PC-9 (cell line): ENCODE measurements at regions not wholly inside any gene's neighbourhood (a gene's known extent, or its start where the extent isn't known, plus 50 kb on each side); places are given as distances from the start of the nearest gene placed in this dataset.

Source experiments
- BruUV-seq: library from RNA; stranded (reverse); fragments of 400-500 nt; replicated peaks from 2 replicates; lab custom pipeline; 2021; lab: Mats Ljungman, UMichigan
- CTCF ChIA-PET: fragments of 300-600 bp; sonication (Branson Sonifier 250); formaldehyde crosslinking; loops from one replicate; lab custom pipeline; 2022; ENCODE audit warnings: antibody characterized with exemption; lab: Charles Lee
- POLR2A ChIA-PET: fragments of 300-600 bp; sonication (Branson Sonifier 250); formaldehyde crosslinking; loops from one replicate; lab custom pipeline; 2022; ENCODE audit warnings: antibody characterized with exemption; ENCODE audit not compliant: unreplicated experiment; lab: Charles Lee
- DNase-seq, 2 experiments: peaks; one replicate each; pipeline versions ENCODE4 v3.0.0 to v3.0.0-alpha.2; 2015 to 2022; ENCODE audit warnings: mixed read lengths in 1 of 2
- H2AFZ ChIP-seq: fragments of 200-600 bp; sonication (generic); 2 replicates; pipeline ENCODE4 v1.8.1; 2017; ENCODE audit warnings: antibody characterized with exemption
- H3F3A ChIP-seq: fragments of 200-600 bp; sonication (generic); 2 replicates; pipeline ENCODE4 v1.8.1; 2017; ENCODE audit warnings: antibody characterized with exemption, mild to moderate bottlenecking, low read depth; ENCODE audit not compliant: insufficient read depth
- H3K27ac ChIP-seq: fragments of 200-600 bp; sonication (generic); 2 replicates; pipeline ENCODE4 v1.6.1; 2016; ENCODE audit warnings: mixed run types
- H3K27me3 ChIP-seq: fragments of 200-600 bp; sonication (generic); 2 replicates; pipeline ENCODE4 v1.6.1; 2016; ENCODE audit warnings: low read depth, mixed run types; ENCODE audit not compliant: insufficient read depth
- H3K36me3 ChIP-seq: fragments of 200-600 bp; sonication (generic); 2 replicates; pipeline ENCODE4 v1.6.1; 2016; ENCODE audit warnings: low read depth, mixed run types
- H3K4me1 ChIP-seq: fragments of 200-600 bp; sonication (generic); replicated peaks from 2 replicates; pipeline ENCODE4 v1.6.1; 2016; ENCODE audit warnings: mixed run types; ENCODE audit not compliant: insufficient read depth
- H3K4me2 ChIP-seq: fragments of 200-600 bp; sonication (generic); 2 replicates; pipeline ENCODE4 v1.6.1; 2017; ENCODE audit warnings: mixed run types
- H3K4me3 ChIP-seq: fragments of 200-600 bp; sonication (generic); 2 replicates; pipeline ENCODE4 v1.6.1; 2016; ENCODE audit warnings: mixed run types
- H3K79me2 ChIP-seq: fragments of 200-600 bp; sonication (generic); 2 replicates; pipeline ENCODE4 v1.6.1; 2017; ENCODE audit warnings: low read depth, mixed run types
- H3K9me2 ChIP-seq: fragments of 200-600 bp; sonication (generic); 2 replicates; pipeline ENCODE4 v1.8.1; 2017; ENCODE audit warnings: mild to moderate bottlenecking; ENCODE audit not compliant: insufficient read depth
- H3K9me3 ChIP-seq: fragments of 200-600 bp; sonication (generic); 2 replicates; pipeline ENCODE4 v1.8.1; 2016; ENCODE audit warnings: low read depth; ENCODE audit not compliant: insufficient read depth
- H4K20me1 ChIP-seq: fragments of 200-600 bp; sonication (generic); 2 replicates; pipeline ENCODE4 v1.8.1; 2017; ENCODE audit not compliant: insufficient read depth
- EZH2 ChIP-seq: fragments of 200-600 bp; sonication (generic); IDR thresholded peaks from 2 replicates; pipeline ENCODE4 v1.8.0; 2017; ENCODE audit warnings: antibody characterized with exemption, low read depth
- intact Hi-C: fragments of 100-400 bp; cut with micrococcal nuclease; formaldehyde crosslinking; loops from one replicate; pipeline ENCODE4 v1.10.0; 2022; ENCODE audit not compliant: unreplicated experiment
- TF ChIP-seq, protein P1 (sequence below): fragments of 200-600 bp; sonication (generic); conservative IDR thresholded peaks from 2 replicates; pipeline ENCODE4 v1.6.1; 2017; ENCODE audit warnings: mixed run types, antibody characterized with exemption, mild to moderate bottlenecking, moderate library complexity

DNA sequence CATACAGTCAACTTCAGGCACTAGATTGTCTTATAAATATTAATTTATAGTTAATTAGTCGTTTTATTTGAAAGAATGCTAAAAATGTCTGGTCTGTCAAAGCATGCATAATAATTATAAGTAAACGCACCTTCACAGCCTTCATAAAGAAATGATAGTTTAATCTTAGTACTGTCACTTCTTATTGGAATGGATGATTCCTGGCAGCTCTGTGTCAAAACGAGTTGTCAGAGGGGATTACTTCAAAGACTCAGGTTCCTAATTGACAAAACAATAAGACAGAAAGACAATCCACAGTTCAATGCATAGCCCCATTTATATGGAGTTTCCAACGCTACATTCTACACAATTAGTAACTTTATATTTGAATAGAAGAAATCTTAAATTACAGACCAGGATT lies 461.3 kb upstream of the TECRL start:
- H3K9me3 ChIP-seq, result no peaks in the 10 kb centered on the region
- intact Hi-C loops, result no loop called here
- TF ChIP-seq, protein P1, sequence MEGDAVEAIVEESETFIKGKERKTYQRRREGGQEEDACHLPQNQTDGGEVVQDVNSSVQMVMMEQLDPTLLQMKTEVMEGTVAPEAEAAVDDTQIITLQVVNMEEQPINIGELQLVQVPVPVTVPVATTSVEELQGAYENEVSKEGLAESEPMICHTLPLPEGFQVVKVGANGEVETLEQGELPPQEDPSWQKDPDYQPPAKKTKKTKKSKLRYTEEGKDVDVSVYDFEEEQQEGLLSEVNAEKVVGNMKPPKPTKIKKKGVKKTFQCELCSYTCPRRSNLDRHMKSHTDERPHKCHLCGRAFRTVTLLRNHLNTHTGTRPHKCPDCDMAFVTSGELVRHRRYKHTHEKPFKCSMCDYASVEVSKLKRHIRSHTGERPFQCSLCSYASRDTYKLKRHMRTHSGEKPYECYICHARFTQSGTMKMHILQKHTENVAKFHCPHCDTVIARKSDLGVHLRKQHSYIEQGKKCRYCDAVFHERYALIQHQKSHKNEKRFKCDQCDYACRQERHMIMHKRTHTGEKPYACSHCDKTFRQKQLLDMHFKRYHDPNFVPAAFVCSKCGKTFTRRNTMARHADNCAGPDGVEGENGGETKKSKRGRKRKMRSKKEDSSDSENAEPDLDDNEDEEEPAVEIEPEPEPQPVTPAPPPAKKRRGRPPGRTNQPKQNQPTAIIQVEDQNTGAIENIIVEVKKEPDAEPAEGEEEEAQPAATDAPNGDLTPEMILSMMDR, result no peak
- TF ChIP-seq EZH2, result no peak
- no peaks in the 10 kb centered on the region for H3K4me1 ChIP-seq
- no peak overlapping the region for H3K27ac ChIP-seq
- BruUV-seq, result no TSS peak
- H3K4me3 ChIP-seq, result no peak overlapping the region
- no peak overlapping the region for H3K4me2 ChIP-seq
- no peaks in the 10 kb centered on the region for H3K36me3 ChIP-seq
- ChIA-PET CTCF (no interaction called here), POLR2A (no interaction called here)
- DNase-seq, result no peak
- H3F3A ChIP-seq, result no peaks in the 10 kb centered on the region
- no peaks in the 10 kb centered on the region for H4K20me1 ChIP-seq
- H2AFZ ChIP-seq, result no peak overlapping the region
- H3K27me3 ChIP-seq, result no peaks in the 10 kb centered on the region
- H3K79me2 ChIP-seq, result no peaks in the 10 kb centered on the region
- no peaks in the 10 kb centered on the region for H3K9me2 ChIP-seq

DNA sequence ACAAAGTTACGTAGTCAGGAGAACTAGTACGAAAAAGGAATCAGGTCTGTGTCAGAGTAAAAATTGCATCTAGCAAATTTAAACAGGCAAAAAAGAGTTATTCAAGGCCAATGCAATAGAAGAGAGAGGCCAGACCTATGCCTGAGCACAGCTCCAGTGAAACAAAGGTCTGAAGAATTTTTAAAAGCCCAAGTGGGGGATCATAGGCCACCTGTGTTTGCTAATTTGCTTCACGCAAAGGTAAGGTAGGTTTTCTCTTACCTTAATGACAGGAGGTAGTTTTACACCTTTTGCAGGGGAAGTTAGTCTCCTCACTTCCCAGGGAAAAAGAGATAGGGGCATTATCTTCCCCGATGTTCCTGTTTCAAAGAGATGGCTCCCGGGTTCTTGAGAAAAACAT lies 448.6 kb upstream of the TECRL start:
- ChIA-PET CTCF (no interaction called here), POLR2A (no interaction called here)
- Histone ChIP-seq H3F3A (no peaks in the 10 kb centered on the region), H3K9me2 (no peaks in the 10 kb centered on the region), H3K27ac (no peak overlapping the region), H3K36me3 (no peaks in the 10 kb centered on the region), H3K4me2 (no peak overlapping the region), H4K20me1 (no peaks in the 10 kb centered on the region), H3K4me3 (no peak overlapping the region), H2AFZ (no peak overlapping the region), H3K4me1 (no peaks in the 10 kb centered on the region), H3K27me3 (no peaks in the 10 kb centered on the region), H3K79me2 (no peaks in the 10 kb centered on the region), H3K9me3 (no peaks in the 10 kb centered on the region)
- no peak for TF ChIP-seq EZH2
- TF ChIP-seq, protein P1, result no peak
- DNase-seq, result no peak
- BruUV-seq, result no TSS peak
- intact Hi-C loops, result no loop called here

DNA sequence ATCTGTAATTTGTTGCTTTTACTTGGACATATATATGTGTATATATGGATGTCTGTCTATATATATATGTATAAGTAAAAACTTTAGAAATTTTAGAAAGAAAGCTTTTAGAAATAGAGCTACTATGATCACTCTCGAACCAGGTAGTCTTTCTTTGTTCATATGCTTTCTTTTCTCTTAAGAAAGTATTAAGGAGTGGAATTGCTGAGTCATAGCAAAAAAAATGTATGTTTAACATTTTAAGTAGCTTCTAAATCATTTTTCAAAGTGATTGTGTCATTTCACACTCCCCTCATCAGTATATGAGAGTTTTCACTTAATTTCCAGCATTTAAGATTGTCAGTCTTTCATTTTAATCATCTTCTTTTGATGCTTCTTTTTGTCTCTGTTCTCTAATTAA lies 447.9 kb upstream of the TECRL start:
- Histone ChIP-seq H3K36me3 (no peaks in the 10 kb centered on the region), H3K9me2 (no peaks in the 10 kb centered on the region), H4K20me1 (no peaks in the 10 kb centered on the region), H3K27ac (no peak overlapping the region), H3K79me2 (no peaks in the 10 kb centered on the region), H2AFZ (no peak overlapping the region), H3F3A (no peaks in the 10 kb centered on the region), H3K4me3 (no peak overlapping the region), H3K4me1 (no peaks in the 10 kb centered on the region), H3K27me3 (no peaks in the 10 kb centered on the region), H3K4me2 (no peak overlapping the region), H3K9me3 (no peaks in the 10 kb centered on the region)
- no peak for DNase-seq
- ChIA-PET POLR2A (no interaction called here), CTCF (no interaction called here)
- no peak for TF ChIP-seq EZH2
- TF ChIP-seq, protein P1, result no peak
- intact Hi-C loops, result no loop called here
- BruUV-seq, result no TSS peak
